Sigmoid colon (tissue), 4 donors: ENCODE measurements at regions not wholly inside any gene's neighbourhood (a gene's known extent, or its start where the extent isn't known, plus 50 kb on each side); places are given as distances from the start of the nearest gene placed in this dataset.

Source experiments
- POLR2AphosphoS5 ChIP-seq, 4 donors: sonication (generic); formaldehyde crosslinking; IDR thresholded peaks; one replicate each; pipeline ENCODE4 v1.6.1; 2017; ENCODE audit warnings: antibody characterized with exemption in 4 of 4
- TF ChIP-seq, protein P1 (sequence below), 4 experiments: fragments of 450-650 bp in 3 of 4; fragments of 200-600 bp in 1 of 4; IDR thresholded peaks; one replicate each; pipeline ENCODE4 v1.5.1; 2016 to 2019; ENCODE audit warnings: antibody characterized with exemption in 4 of 4, mild to moderate bottlenecking in 3 of 4, moderate library complexity in 2 of 4

GRCh38 chr1:88350648-88351047 is 333.4 kb upstream of the PKN2 start:
- TF ChIP-seq, protein P1, sequence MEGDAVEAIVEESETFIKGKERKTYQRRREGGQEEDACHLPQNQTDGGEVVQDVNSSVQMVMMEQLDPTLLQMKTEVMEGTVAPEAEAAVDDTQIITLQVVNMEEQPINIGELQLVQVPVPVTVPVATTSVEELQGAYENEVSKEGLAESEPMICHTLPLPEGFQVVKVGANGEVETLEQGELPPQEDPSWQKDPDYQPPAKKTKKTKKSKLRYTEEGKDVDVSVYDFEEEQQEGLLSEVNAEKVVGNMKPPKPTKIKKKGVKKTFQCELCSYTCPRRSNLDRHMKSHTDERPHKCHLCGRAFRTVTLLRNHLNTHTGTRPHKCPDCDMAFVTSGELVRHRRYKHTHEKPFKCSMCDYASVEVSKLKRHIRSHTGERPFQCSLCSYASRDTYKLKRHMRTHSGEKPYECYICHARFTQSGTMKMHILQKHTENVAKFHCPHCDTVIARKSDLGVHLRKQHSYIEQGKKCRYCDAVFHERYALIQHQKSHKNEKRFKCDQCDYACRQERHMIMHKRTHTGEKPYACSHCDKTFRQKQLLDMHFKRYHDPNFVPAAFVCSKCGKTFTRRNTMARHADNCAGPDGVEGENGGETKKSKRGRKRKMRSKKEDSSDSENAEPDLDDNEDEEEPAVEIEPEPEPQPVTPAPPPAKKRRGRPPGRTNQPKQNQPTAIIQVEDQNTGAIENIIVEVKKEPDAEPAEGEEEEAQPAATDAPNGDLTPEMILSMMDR (IDR thresholded peaks at IDR 0.05), result no peak
- no peak for TF ChIP-seq POLR2AphosphoS5 (IDR thresholded peaks at IDR 0.05)
